GM12878 (cell line): ENCODE measurements at regions not wholly inside any gene's neighbourhood (a gene's known extent, or its start where the extent isn't known, plus 50 kb on each side); places are given as distances from the start of the nearest gene placed in this dataset.

Experiments used
- BHLHE40 ChIP-seq, 2 experiments: fragments of 450-650 bp in 1 of 2; IDR thresholded peaks; 2 replicates each; pipeline ENCODE4 v1.6.1; 2011 to 2017; ENCODE audit warnings: low read depth in 2 of 2, borderline replicate concordance in 1 of 2, improper control_type of control experiment in 1 of 2, low read length in 1 of 2, mild to moderate bottlenecking in 1 of 2
- GABPA ChIP-seq: IDR thresholded peaks from 2 replicates; pipeline ENCODE4 v1.6.1; 2014; ENCODE audit warnings: antibody characterized with exemption, low read depth, mild to moderate bottlenecking, inconsistent platforms
- IKZF1 ChIP-seq: fragments of 450-650 bp; conservative IDR thresholded peaks from 2 replicates; pipeline ENCODE4 v1.6.1; 2017; ENCODE audit warnings: antibody characterized with exemption, mild to moderate bottlenecking
- IKZF2 ChIP-seq, 2 experiments: fragments of 450-650 bp; IDR thresholded peaks; 2 replicates each; pipeline ENCODE4 v1.6.1; 2017; ENCODE audit warnings: mild to moderate bottlenecking in 2 of 2, moderate library complexity in 2 of 2
- NBN ChIP-seq: fragments of 450-650 bp; IDR thresholded peaks from 2 replicates; pipeline ENCODE4 v1.6.1; 2016
- PAX5 ChIP-seq: IDR thresholded peaks from 2 replicates; pipeline ENCODE4 v1.6.1; 2011; ENCODE audit warnings: low read depth, low read length, borderline replicate concordance
- PML ChIP-seq: IDR thresholded peaks from 2 replicates; pipeline ENCODE4 v1.6.1; 2012; ENCODE audit warnings: low read length, inconsistent platforms
- POLR2AphosphoS2 ChIP-seq: IDR thresholded peaks from 2 replicates; pipeline ENCODE4 v1.6.1; 2011; ENCODE audit warnings: low read depth, mild to moderate bottlenecking, low read length, improper control_type of control experiment, moderate library complexity
- RFX5 ChIP-seq: IDR thresholded peaks from 2 replicates; pipeline ENCODE4 v1.6.1; 2011; ENCODE audit warnings: low read depth, low read length, improper control_type of control experiment
- SRF ChIP-seq, 2 experiments: IDR thresholded peaks; 2 replicates each; pipeline ENCODE4 v1.6.1; 2011; ENCODE audit warnings: low read depth in 2 of 2, low read length in 2 of 2, mild to moderate bottlenecking in 1 of 2, moderate library complexity in 1 of 2
- STAT1 ChIP-seq: fragments of 450-650 bp; conservative IDR thresholded peaks from 2 replicates; pipeline ENCODE4 v1.6.1; 2014; ENCODE audit warnings: antibody characterized with exemption, mild to moderate bottlenecking
- TAF1 ChIP-seq: IDR thresholded peaks from 2 replicates; pipeline ENCODE4 v1.6.1; 2011; ENCODE audit warnings: mild to moderate bottlenecking, low read depth, low read length, borderline replicate concordance
- TARDBP ChIP-seq: IDR thresholded peaks from 2 replicates; pipeline ENCODE4 v1.6.1; 2016; ENCODE audit warnings: borderline replicate concordance
- TBL1XR1 ChIP-seq: IDR thresholded peaks from 2 replicates; pipeline ENCODE4 v1.6.1; 2012; ENCODE audit warnings: low read depth, low read length, improper control_type of control experiment
- TF ChIP-seq, protein P1 (sequence below): fragments of 450-650 bp; IDR thresholded peaks from 2 replicates; pipeline ENCODE4 v1.6.1; 2017; ENCODE audit warnings: mild to moderate bottlenecking, moderate library complexity
- TF ChIP-seq, protein P2 (sequence below): IDR thresholded peaks from 2 replicates; pipeline ENCODE4 v1.6.1; 2012; ENCODE audit warnings: low read depth, low read length, improper control_type of control experiment
- TF ChIP-seq, protein P3 (sequence below): fragments of 450-650 bp; conservative IDR thresholded peaks from 2 replicates; pipeline ENCODE4 v1.6.1; 2017; ENCODE audit warnings: mild to moderate bottlenecking, moderate library complexity
- TF ChIP-seq, protein P4 (sequence below): fragments of 450-650 bp; IDR thresholded peaks from 2 replicates; pipeline ENCODE4 v1.6.1; 2016; ENCODE audit warnings: mild to moderate bottlenecking, moderate library complexity, borderline replicate concordance

DNA sequence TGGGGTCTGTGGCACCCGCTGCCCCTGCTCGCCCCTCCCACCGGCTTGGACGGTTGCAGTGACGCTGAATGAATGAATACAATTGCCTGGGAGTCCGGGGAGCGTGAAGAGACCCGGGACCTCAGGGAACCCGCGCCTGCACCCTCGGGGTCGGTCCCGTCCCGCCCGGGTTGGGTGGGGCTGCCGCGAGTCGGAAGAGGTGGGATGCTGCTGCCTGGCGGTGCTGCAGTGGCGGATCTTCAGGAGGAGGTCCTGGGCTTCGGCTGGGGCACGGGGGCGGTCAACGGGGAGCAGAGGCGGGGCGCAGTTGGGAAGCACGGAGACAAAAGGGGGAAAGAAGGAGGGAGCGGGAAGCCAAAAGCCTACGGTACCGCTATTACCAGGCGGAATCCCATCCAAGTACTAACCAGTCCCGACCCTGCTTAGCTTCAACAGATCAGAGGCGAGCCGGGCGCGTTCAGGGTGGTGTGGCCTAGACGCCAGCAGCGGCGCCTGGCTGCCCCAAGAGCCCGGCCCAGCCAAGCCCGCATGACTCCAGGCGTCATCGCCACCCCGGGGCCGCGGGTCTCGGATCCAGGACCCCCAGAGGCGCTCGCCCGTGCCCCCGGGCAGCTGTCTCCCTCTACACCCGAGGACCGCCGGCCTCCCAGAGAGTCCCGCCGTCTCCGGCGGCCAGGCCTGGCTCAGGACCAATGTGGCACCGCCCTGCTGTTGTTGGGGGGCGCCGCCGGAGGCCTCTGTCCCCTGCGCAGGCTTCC is 1612.3 kb downstream of the SPATA31A7 start (continued):
- TF ChIP-seq, protein P1, sequence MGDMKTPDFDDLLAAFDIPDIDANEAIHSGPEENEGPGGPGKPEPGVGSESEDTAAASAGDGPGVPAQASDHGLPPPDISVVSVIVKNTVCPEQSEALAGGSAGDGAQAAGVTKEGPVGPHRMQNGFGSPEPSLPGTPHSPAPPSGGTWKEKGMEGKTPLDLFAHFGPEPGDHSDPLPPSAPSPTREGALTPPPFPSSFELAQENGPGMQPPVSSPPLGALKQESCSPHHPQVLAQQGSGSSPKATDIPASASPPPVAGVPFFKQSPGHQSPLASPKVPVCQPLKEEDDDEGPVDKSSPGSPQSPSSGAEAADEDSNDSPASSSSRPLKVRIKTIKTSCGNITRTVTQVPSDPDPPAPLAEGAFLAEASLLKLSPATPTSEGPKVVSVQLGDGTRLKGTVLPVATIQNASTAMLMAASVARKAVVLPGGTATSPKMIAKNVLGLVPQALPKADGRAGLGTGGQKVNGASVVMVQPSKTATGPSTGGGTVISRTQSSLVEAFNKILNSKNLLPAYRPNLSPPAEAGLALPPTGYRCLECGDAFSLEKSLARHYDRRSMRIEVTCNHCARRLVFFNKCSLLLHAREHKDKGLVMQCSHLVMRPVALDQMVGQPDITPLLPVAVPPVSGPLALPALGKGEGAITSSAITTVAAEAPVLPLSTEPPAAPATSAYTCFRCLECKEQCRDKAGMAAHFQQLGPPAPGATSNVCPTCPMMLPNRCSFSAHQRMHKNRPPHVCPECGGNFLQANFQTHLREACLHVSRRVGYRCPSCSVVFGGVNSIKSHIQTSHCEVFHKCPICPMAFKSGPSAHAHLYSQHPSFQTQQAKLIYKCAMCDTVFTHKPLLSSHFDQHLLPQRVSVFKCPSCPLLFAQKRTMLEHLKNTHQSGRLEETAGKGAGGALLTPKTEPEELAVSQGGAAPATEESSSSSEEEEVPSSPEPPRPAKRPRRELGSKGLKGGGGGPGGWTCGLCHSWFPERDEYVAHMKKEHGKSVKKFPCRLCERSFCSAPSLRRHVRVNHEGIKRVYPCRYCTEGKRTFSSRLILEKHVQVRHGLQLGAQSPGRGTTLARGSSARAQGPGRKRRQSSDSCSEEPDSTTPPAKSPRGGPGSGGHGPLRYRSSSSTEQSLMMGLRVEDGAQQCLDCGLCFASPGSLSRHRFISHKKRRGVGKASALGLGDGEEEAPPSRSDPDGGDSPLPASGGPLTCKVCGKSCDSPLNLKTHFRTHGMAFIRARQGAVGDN: peak; percentile 48; the same call in 1 of the 2 replicates
- TF ChIP-seq, protein P2, sequence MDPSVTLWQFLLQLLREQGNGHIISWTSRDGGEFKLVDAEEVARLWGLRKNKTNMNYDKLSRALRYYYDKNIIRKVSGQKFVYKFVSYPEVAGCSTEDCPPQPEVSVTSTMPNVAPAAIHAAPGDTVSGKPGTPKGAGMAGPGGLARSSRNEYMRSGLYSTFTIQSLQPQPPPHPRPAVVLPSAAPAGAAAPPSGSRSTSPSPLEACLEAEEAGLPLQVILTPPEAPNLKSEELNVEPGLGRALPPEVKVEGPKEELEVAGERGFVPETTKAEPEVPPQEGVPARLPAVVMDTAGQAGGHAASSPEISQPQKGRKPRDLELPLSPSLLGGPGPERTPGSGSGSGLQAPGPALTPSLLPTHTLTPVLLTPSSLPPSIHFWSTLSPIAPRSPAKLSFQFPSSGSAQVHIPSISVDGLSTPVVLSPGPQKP: peak; percentile 65; the same call in 1 of the 2 replicates
- TF ChIP-seq RFX5 (peak; percentile 72), TBL1XR1 (peak; percentile 28; the same call in 1 of the 2 replicates), IKZF1 (peak; percentile 66), PML (peak; percentile 94), POLR2AphosphoS2 (peak; percentile 61), BHLHE40 (IDR thresholded peaks at IDR 0.05; ENCODE audit: borderline replicate concordance in 1 of 2, low read depth in 2 of 2, low read length in 1 of 2) (peak in 1 of 2 experiments; percentile 45; a peak in 1 of 4 replicates), SRF (IDR thresholded peaks at IDR 0.05; ENCODE audit: low read depth in 2 of 2, low read length in 2 of 2) (0 out of 4 replicates have a peak, but pooled peaks of 1 of the 2 experiments have one; percentile 39), IKZF2 (IDR thresholded peaks at IDR 0.05) (peak; percentile 26 to 38; a peak in 2 of 4 replicates), TARDBP (peak; percentile 26; the same call in 1 of the 2 replicates), NBN (peak; percentile 61), PAX5 (0 out of 2 replicates have a peak, but pooled peaks have one; percentile 19), GABPA (peak; percentile 84), STAT1 (peak; percentile 82; the same call in 1 of the 2 replicates), TAF1 (peak; percentile 86; the same call in 1 of the 2 replicates)
- TF ChIP-seq, protein P3, sequence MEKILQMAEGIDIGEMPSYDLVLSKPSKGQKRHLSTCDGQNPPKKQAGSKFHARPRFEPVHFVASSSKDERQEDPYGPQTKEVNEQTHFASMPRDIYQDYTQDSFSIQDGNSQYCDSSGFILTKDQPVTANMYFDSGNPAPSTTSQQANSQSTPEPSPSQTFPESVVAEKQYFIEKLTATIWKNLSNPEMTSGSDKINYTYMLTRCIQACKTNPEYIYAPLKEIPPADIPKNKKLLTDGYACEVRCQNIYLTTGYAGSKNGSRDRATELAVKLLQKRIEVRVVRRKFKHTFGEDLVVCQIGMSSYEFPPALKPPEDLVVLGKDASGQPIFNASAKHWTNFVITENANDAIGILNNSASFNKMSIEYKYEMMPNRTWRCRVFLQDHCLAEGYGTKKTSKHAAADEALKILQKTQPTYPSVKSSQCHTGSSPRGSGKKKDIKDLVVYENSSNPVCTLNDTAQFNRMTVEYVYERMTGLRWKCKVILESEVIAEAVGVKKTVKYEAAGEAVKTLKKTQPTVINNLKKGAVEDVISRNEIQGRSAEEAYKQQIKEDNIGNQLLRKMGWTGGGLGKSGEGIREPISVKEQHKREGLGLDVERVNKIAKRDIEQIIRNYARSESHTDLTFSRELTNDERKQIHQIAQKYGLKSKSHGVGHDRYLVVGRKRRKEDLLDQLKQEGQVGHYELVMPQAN: peak; percentile 67
- TF ChIP-seq, protein P4, sequence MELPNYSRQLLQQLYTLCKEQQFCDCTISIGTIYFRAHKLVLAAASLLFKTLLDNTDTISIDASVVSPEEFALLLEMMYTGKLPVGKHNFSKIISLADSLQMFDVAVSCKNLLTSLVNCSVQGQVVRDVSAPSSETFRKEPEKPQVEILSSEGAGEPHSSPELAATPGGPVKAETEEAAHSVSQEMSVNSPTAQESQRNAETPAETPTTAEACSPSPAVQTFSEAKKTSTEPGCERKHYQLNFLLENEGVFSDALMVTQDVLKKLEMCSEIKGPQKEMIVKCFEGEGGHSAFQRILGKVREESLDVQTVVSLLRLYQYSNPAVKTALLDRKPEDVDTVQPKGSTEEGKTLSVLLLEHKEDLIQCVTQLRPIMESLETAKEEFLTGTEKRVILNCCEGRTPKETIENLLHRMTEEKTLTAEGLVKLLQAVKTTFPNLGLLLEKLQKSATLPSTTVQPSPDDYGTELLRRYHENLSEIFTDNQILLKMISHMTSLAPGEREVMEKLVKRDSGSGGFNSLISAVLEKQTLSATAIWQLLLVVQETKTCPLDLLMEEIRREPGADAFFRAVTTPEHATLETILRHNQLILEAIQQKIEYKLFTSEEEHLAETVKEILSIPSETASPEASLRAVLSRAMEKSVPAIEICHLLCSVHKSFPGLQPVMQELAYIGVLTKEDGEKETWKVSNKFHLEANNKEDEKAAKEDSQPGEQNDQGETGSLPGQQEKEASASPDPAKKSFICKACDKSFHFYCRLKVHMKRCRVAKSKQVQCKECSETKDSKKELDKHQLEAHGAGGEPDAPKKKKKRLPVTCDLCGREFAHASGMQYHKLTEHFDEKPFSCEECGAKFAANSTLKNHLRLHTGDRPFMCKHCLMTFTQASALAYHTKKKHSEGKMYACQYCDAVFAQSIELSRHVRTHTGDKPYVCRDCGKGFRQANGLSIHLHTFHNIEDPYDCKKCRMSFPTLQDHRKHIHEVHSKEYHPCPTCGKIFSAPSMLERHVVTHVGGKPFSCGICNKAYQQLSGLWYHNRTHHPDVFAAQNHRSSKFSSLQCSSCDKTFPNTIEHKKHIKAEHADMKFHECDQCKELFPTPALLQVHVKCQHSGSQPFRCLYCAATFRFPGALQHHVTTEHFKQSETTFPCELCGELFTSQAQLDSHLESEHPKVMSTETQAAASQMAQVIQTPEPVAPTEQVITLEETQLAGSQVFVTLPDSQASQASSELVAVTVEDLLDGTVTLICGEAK: peak; percentile 87
